GM12875 (cell line): ENCODE measurements at regions not wholly inside any gene's neighbourhood (a gene's known extent, or its start where the extent isn't known, plus 50 kb on each side); places are given as distances from the start of the nearest gene placed in this dataset.

Experiments
- H3K4me3 ChIP-seq: one replicate; pipeline ENCODE4 v1.5.1; 2011; ENCODE audit warnings: low read depth, low read length, control low read depth
- TF ChIP-seq, protein P1 (sequence below): IDR thresholded peaks from 2 replicates; pipeline ENCODE4 v1.5.1; 2011; ENCODE audit warnings: low read depth, mild to moderate bottlenecking, control low read depth, inconsistent platforms, low read length, moderate library complexity, borderline replicate concordance; ENCODE audit not compliant: insufficient read depth

DNA sequence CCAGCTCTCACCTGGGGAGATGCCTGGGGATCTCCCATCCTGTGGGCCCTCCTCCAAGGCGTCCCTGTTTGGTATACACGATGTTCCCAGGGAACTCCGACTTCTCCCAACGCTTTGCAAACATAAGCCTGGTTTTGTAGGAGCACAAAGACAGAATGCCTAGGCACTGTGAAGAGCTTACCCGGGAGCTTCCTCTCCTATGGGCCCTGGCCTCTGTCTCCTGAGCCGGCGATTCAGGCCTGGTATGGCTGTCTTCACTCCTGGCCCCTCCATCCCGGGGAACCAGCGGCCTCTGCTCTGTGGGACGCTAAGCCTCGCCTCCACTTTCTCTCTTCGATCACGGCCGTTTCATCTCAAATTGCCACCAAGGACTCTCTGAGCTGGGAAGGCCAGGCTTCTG, 59.6 kb upstream of the ACTRT2 start:
- TF ChIP-seq, protein P1, sequence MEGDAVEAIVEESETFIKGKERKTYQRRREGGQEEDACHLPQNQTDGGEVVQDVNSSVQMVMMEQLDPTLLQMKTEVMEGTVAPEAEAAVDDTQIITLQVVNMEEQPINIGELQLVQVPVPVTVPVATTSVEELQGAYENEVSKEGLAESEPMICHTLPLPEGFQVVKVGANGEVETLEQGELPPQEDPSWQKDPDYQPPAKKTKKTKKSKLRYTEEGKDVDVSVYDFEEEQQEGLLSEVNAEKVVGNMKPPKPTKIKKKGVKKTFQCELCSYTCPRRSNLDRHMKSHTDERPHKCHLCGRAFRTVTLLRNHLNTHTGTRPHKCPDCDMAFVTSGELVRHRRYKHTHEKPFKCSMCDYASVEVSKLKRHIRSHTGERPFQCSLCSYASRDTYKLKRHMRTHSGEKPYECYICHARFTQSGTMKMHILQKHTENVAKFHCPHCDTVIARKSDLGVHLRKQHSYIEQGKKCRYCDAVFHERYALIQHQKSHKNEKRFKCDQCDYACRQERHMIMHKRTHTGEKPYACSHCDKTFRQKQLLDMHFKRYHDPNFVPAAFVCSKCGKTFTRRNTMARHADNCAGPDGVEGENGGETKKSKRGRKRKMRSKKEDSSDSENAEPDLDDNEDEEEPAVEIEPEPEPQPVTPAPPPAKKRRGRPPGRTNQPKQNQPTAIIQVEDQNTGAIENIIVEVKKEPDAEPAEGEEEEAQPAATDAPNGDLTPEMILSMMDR, result no peak

GRCh38 chr1:2962061-2962460, 59.2 kb upstream of the ACTRT2 start:
- H3K4me3 ChIP-seq, result no peak overlapping the region
- TF ChIP-seq, protein P1, result no peak

More for the DNA sequence above, 59.6 kb upstream of the ACTRT2 start:
- H3K4me3 ChIP-seq, result no peak overlapping the region

GRCh38 chr1:2962541-2962940, 58.7 kb upstream of the ACTRT2 start:
- H3K4me3 ChIP-seq, result no peak overlapping the region
- TF ChIP-seq, protein P1, result no peak

DNA sequence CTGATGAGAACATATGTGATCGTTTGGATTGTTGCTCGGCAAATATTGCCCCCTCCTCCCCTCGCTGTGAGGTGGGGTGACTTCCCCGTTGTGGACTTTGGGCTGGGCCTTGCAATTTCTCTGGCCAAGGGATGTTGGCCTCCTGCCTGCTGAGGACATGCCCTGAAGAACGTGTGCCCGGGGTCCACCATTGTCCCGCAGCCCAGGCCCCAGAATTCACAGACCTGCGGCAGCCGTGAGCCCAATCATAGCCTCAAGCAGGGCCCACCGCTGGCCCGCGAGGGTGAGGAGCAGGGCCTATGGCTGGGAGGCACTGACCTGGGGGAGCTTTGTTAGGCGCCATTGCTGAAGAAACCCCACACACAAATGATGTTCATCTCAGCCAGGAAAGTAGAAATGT, 58.3 kb upstream of the ACTRT2 start:
- TF ChIP-seq, protein P1, result no peak
- H3K4me3 ChIP-seq, result no peak overlapping the region

GRCh38 chr1:2965676-2966075, 55.6 kb upstream of the ACTRT2 start:
- H3K4me3 ChIP-seq, result no peak overlapping the region
- TF ChIP-seq, protein P1, result no peak

GRCh38 chr1:2966449-2967328, 54.6 kb upstream of the ACTRT2 start:
- TF ChIP-seq, protein P1, result no peak
- no peak overlapping the region for H3K4me3 ChIP-seq

DNA sequence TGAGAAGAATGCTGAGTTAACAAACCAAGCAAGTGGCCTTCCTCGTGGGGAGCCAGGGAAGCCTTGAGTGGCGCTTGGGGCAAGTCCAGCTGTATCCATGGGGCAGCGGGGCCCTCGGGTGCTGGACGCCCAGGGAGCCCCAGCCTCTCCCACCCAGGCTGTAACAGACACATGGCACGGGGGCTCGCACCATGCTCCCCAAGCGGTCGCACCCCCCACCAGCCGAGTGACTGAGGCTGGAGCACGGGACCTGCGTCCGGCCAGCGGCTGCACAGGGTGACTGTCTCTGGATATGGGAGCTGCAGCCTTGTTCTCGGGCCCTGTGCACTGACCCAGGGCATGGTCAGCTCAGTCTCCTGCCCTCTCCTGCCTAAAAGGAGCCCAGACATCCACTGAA, 53.9 kb upstream of the ACTRT2 start:
- TF ChIP-seq, protein P1, result no peak

More for the DNA sequence above, 53.9 kb upstream of the ACTRT2 start:
- H3K4me3 ChIP-seq, result no peak overlapping the region
